Panc1 (cell line): ENCODE measurements at regions not wholly inside any gene's neighbourhood (a gene's known extent, or its start where the extent isn't known, plus 50 kb on each side); places are given as distances from the start of the nearest gene placed in this dataset.

Experiments used
- ATAC-seq: fragments of 200-7000 bp; cut with Tn5 transposase; 2 replicates; pipeline ENCODE4 v1.9.1; 2020; ENCODE audit warnings: mild to moderate bottlenecking, moderate library complexity
- BruUV-seq: library from RNA; stranded (reverse); fragments of 400-500 nt; replicated peaks from 2 replicates; lab custom pipeline; 2021; lab: Mats Ljungman, UMichigan
- CTCF ChIA-PET: fragments of 300-600 bp; sonication (Branson Sonifier 250); formaldehyde crosslinking; loops from one replicate; lab custom pipeline; 2022; ENCODE audit warnings: antibody characterized with exemption; lab: Charles Lee
- POLR2A ChIA-PET: fragments of 300-600 bp; sonication (Branson Sonifier 250); formaldehyde crosslinking; loops from one replicate; lab custom pipeline; 2022; ENCODE audit warnings: antibody characterized with exemption; lab: Charles Lee
- DNase-seq: peaks from one replicate; pipeline ENCODE4 v3.0.0-alpha.2; 2010; ENCODE audit warnings: low read depth, low spot score
- H3K27ac ChIP-seq: 2 replicates; pipeline ENCODE4 v1.5.1; 2011; ENCODE audit warnings: mild to moderate bottlenecking, low read length, inconsistent platforms
- H3K27me3 ChIP-seq: fragments of 200-500 bp; sonication (Bioruptor generic); 2 replicates; pipeline ENCODE4 v1.6.0; 2014; ENCODE audit warnings: low read length, inconsistent platforms; ENCODE audit not compliant: control insufficient read depth, insufficient read depth
- H3K36me3 ChIP-seq: fragments of 200-500 bp; sonication (Bioruptor generic); 2 replicates; pipeline ENCODE4 v1.5.1; 2014; ENCODE audit warnings: inconsistent platforms, mild to moderate bottlenecking, low read length, moderate library complexity; ENCODE audit not compliant: control insufficient read depth, insufficient read depth
- H3K4me1 ChIP-seq: 2 replicates; pipeline ENCODE4 v1.5.1; 2011; ENCODE audit warnings: inconsistent platforms, mild to moderate bottlenecking, low read length, moderate library complexity; ENCODE audit not compliant: control insufficient read depth, insufficient read depth
- H3K4me3 ChIP-seq, 2 experiments: 2 replicates each; pipeline ENCODE4 v1.5.1; 2011 to 2012; ENCODE audit warnings: low read depth in 2 of 2, low read length in 2 of 2, mild to moderate bottlenecking in 2 of 2, inconsistent platforms in 1 of 2, moderate library complexity in 1 of 2
- H3K9me3 ChIP-seq: fragments of 200-500 bp; sonication (Bioruptor generic); 2 replicates; pipeline ENCODE4 v1.5.1; 2014; ENCODE audit warnings: low read depth, mild to moderate bottlenecking, inconsistent platforms, low read length, moderate library complexity; ENCODE audit not compliant: control insufficient read depth, insufficient read depth
- POLR2AphosphoS5 ChIP-seq: IDR thresholded peaks from 2 replicates; pipeline ENCODE4 v1.6.1; 2012; ENCODE audit warnings: mild to moderate bottlenecking, low read depth, low read length, moderate library complexity
- REST ChIP-seq, 2 experiments: IDR thresholded peaks; 2 replicates each; pipeline ENCODE4 v1.6.1; 2011 to 2012; ENCODE audit warnings: low read depth in 2 of 2, control low read depth in 1 of 2, low read length in 1 of 2, mild to moderate bottlenecking in 1 of 2, moderate library complexity in 1 of 2; ENCODE audit not compliant: insufficient read depth in 1 of 2
- SIN3A ChIP-seq: IDR thresholded peaks from 2 replicates; pipeline ENCODE4 v1.6.1; 2012; ENCODE audit warnings: low read depth, mild to moderate bottlenecking, low read length, moderate library complexity, borderline replicate concordance; ENCODE audit not compliant: insufficient read depth
- TCF7L2 ChIP-seq: IDR thresholded peaks from 2 replicates; pipeline ENCODE4 v1.6.1; 2011; ENCODE audit warnings: mild to moderate bottlenecking, low read depth, low read length, inconsistent platforms
- in situ Hi-C: cut with HindIII; loops from 2 replicates; pipeline ENCODE4 v1.10.0; 2016; ENCODE audit warnings: low sequenced_read_pairs, low pct_unique_long_range_greater_than_20kb
- intact Hi-C: fragments of 100-400 bp; cut with micrococcal nuclease; formaldehyde crosslinking; loops from one replicate; pipeline ENCODE4 v1.10.0; 2022; ENCODE audit not compliant: unreplicated experiment
- TF ChIP-seq, protein P1 (sequence below): fragments of 450-650 bp; IDR thresholded peaks from 2 replicates; pipeline ENCODE4 v1.5.1; 2017; ENCODE audit warnings: mild to moderate bottlenecking

GRCh38 chr9:82410306-82410705 is 421.7 kb downstream of the SPATA31D1 start:
- no TSS peak for BruUV-seq
- POLR2A ChIA-PET = no interaction called here
- no peak for TF ChIP-seq SIN3A
- no peak for TF ChIP-seq POLR2AphosphoS5
- TF ChIP-seq, protein P1, sequence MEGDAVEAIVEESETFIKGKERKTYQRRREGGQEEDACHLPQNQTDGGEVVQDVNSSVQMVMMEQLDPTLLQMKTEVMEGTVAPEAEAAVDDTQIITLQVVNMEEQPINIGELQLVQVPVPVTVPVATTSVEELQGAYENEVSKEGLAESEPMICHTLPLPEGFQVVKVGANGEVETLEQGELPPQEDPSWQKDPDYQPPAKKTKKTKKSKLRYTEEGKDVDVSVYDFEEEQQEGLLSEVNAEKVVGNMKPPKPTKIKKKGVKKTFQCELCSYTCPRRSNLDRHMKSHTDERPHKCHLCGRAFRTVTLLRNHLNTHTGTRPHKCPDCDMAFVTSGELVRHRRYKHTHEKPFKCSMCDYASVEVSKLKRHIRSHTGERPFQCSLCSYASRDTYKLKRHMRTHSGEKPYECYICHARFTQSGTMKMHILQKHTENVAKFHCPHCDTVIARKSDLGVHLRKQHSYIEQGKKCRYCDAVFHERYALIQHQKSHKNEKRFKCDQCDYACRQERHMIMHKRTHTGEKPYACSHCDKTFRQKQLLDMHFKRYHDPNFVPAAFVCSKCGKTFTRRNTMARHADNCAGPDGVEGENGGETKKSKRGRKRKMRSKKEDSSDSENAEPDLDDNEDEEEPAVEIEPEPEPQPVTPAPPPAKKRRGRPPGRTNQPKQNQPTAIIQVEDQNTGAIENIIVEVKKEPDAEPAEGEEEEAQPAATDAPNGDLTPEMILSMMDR = no peak
- no peak for TF ChIP-seq REST (IDR thresholded peaks at IDR 0.05; ENCODE audit: insufficient read depth in 1 of 2, low read depth in 2 of 2, low read length in 1 of 2)
- no peak for TF ChIP-seq TCF7L2
- CTCF ChIA-PET = no interaction called here
- DNase-seq (no peak), ATAC-seq (no peak)
- in situ Hi-C loops = no loop called here
- Histone ChIP-seq H3K36me3 (no peaks in the 10 kb centered on the region), H3K9me3 (no peaks in the 10 kb centered on the region), H3K27ac (no peak overlapping the region), H3K4me3 (no peak overlapping the region), H3K4me1 (no peaks in the 10 kb centered on the region), H3K27me3 (no peaks in the 10 kb centered on the region)
- intact Hi-C loops = no loop called here

GRCh38 chr9:82410866-82411265 is 422.3 kb downstream of the SPATA31D1 start:
- Histone ChIP-seq H3K4me3 (no peak overlapping the region), H3K4me1 (no peaks in the 10 kb centered on the region), H3K27ac (no peak overlapping the region), H3K27me3 (no peaks in the 10 kb centered on the region), H3K36me3 (no peaks in the 10 kb centered on the region), H3K9me3 (no peaks in the 10 kb centered on the region)
- intact Hi-C loops (no loop called here), in situ Hi-C loops (no loop called here)
- DNase-seq (no peak), ATAC-seq (no peak)
- TF ChIP-seq SIN3A (no peak), TCF7L2 (no peak), POLR2AphosphoS5 (no peak), REST (IDR thresholded peaks at IDR 0.05; ENCODE audit: insufficient read depth in 1 of 2, low read depth in 2 of 2, low read length in 1 of 2) (no peak)
- TF ChIP-seq, protein P1 = no peak
- no TSS peak for BruUV-seq
- ChIA-PET CTCF (no interaction called here), POLR2A (no interaction called here)
